ENCODE measurements at regions not wholly inside any gene's neighbourhood (a gene's known extent, or its start where the extent isn't known, plus 50 kb on each side); places are given as distances from the start of the nearest gene placed in this dataset.

GRCh38 chr2:53445383-53446070 lies 322.1 kb upstream of the CHAC2 start:
- H2BK120ac ChIP-seq (ENCODE audit: low read depth, low read length), result no peak overlapping the region
- no peak overlapping the region for H3K23ac ChIP-seq (ENCODE audit: low read depth, low read length, poor library complexity)
- H3K9me3 ChIP-seq (replicated peaks in 1 of 2; ENCODE audit: control insufficient read depth in 2 of 2, insufficient read depth in 1 of 2, low read depth in 1 of 2, low read length in 2 of 2), result no peaks in the 10 kb centered on the region
- no peak overlapping the region for H3K4me3 ChIP-seq (ENCODE audit: low read length in 2 of 2)
- no peak overlapping the region for H4K91ac ChIP-seq (ENCODE audit: low read depth, low read length, poor library complexity)
- no peak overlapping the region for H3K4ac ChIP-seq (ENCODE audit: low read length)
- no peaks in the 10 kb centered on the region for H3K4me1 ChIP-seq (ENCODE audit: control insufficient read depth in 2 of 2, insufficient read depth in 1 of 2, low read depth in 1 of 2, low read length in 2 of 2)
- H3K27me3 ChIP-seq (ENCODE audit: control insufficient read depth in 3 of 3, insufficient read depth in 3 of 3, low read depth in 1 of 3, low read length in 3 of 3), result no peaks in the 10 kb centered on the region
- WGBS, 2 donors (ENCODE audit: extremely low coverage in 2 of 2, insufficient read length in 2 of 2, insufficient replicate concordance in 1 of 2), result no CpG with 5 or more reads among the region's 7 CpGs
- H3K79me1 ChIP-seq (ENCODE audit: low read depth, low read length), result no peaks in the 10 kb centered on the region
- no peak overlapping the region for H3K27ac ChIP-seq (replicated peaks; ENCODE audit: low read length)
- H2AK5ac ChIP-seq (ENCODE audit: low read depth, low read length), result no peak overlapping the region
- H3K4me2 ChIP-seq (ENCODE audit: insufficient read depth, low read length, poor library complexity, severe bottlenecking), result no peak overlapping the region
- no peak overlapping the region for H3K18ac ChIP-seq (ENCODE audit: low read length)
- H2BK15ac ChIP-seq (ENCODE audit: low read length), result no peak overlapping the region
- H2BK5ac ChIP-seq (ENCODE audit: low read length), result no peak overlapping the region
- no peak overlapping the region for H3K14ac ChIP-seq (ENCODE audit: low read length)
- H3K36me3 ChIP-seq (replicated peaks in 1 of 2; ENCODE audit: control insufficient read depth in 2 of 2, insufficient read depth in 2 of 2, low read length in 2 of 2), result no peaks in the 10 kb centered on the region
- H2AFZ ChIP-seq (ENCODE audit: low read length), result no peak overlapping the region
- no peak overlapping the region for H2BK12ac ChIP-seq (ENCODE audit: low read length)
- DNase-seq (ENCODE audit: low spot score), result no peak
- no peak overlapping the region for H4K8ac ChIP-seq (ENCODE audit: low read depth, low read length)
- H3K9ac ChIP-seq (ENCODE audit: low read depth, low read length, poor library complexity), result no peak overlapping the region

GRCh38 chr2:53442783-53443182 lies 324.8 kb upstream of the CHAC2 start:
- H2BK120ac ChIP-seq (ENCODE audit: low read depth, low read length), result no peak overlapping the region

GRCh38 chr2:53442093-53442492 lies 325.5 kb upstream of the CHAC2 start:
- no peak for DNase-seq (ENCODE audit: low spot score)
- Histone ChIP-seq H3K9me3 (replicated peaks in 1 of 2; ENCODE audit: control insufficient read depth in 2 of 2, insufficient read depth in 1 of 2, low read depth in 1 of 2, low read length in 2 of 2) (no peaks in the 10 kb centered on the region), H2AFZ (ENCODE audit: low read length) (no peak overlapping the region)

More at GRCh38 chr2:53442783-53443182, 324.8 kb upstream of the CHAC2 start:
- no CpG with 5 or more reads among the region's 4 CpGs for WGBS, 2 donors (ENCODE audit: extremely low coverage in 2 of 2, insufficient read length in 2 of 2, insufficient replicate concordance in 1 of 2)
- no peak overlapping the region for H3K27ac ChIP-seq (replicated peaks; ENCODE audit: low read length)
- H2AK5ac ChIP-seq (ENCODE audit: low read depth, low read length), result no peak overlapping the region
- no peak overlapping the region for H3K14ac ChIP-seq (ENCODE audit: low read length)
- no peak overlapping the region for H4K8ac ChIP-seq (ENCODE audit: low read depth, low read length)
- no peaks in the 10 kb centered on the region for H3K79me1 ChIP-seq (ENCODE audit: low read depth, low read length)
- no peaks in the 10 kb centered on the region for H3K4me1 ChIP-seq (ENCODE audit: control insufficient read depth in 2 of 2, insufficient read depth in 1 of 2, low read depth in 1 of 2, low read length in 2 of 2)
- no peak overlapping the region for H2BK5ac ChIP-seq (ENCODE audit: low read length)
- no peak overlapping the region for H3K4me2 ChIP-seq (ENCODE audit: insufficient read depth, low read length, poor library complexity, severe bottlenecking)
- H2AFZ ChIP-seq (ENCODE audit: low read length), result no peak overlapping the region
- no peak overlapping the region for H3K18ac ChIP-seq (ENCODE audit: low read length)
- H3K4me3 ChIP-seq (ENCODE audit: low read length in 2 of 2), result no peak overlapping the region
- H4K91ac ChIP-seq (ENCODE audit: low read depth, low read length, poor library complexity), result no peak overlapping the region
- H3K23ac ChIP-seq (ENCODE audit: low read depth, low read length, poor library complexity), result no peak overlapping the region
- no peaks in the 10 kb centered on the region for H3K9me3 ChIP-seq (replicated peaks in 1 of 2; ENCODE audit: control insufficient read depth in 2 of 2, insufficient read depth in 1 of 2, low read depth in 1 of 2, low read length in 2 of 2)
- no peaks in the 10 kb centered on the region for H3K36me3 ChIP-seq (replicated peaks in 1 of 2; ENCODE audit: control insufficient read depth in 2 of 2, insufficient read depth in 2 of 2, low read length in 2 of 2)
- no peak overlapping the region for H2BK12ac ChIP-seq (ENCODE audit: low read length)
- no peak overlapping the region for H3K9ac ChIP-seq (ENCODE audit: low read depth, low read length, poor library complexity)
- no peak overlapping the region for H3K4ac ChIP-seq (ENCODE audit: low read length)
- DNase-seq (ENCODE audit: low spot score), result no peak
- no peaks in the 10 kb centered on the region for H3K27me3 ChIP-seq (ENCODE audit: control insufficient read depth in 3 of 3, insufficient read depth in 3 of 3, low read depth in 1 of 3, low read length in 3 of 3)
- no peak overlapping the region for H2BK15ac ChIP-seq (ENCODE audit: low read length)

GRCh38 chr2:53438692-53439091 lies 328.9 kb upstream of the CHAC2 start:
- H2AK5ac ChIP-seq (ENCODE audit: low read depth, low read length), result no peak overlapping the region
- DNase-seq (ENCODE audit: low spot score), result no peak
- H2BK12ac ChIP-seq (ENCODE audit: low read length), result no peak overlapping the region
- H3K4me1 ChIP-seq (ENCODE audit: control insufficient read depth in 2 of 2, insufficient read depth in 1 of 2, low read depth in 1 of 2, low read length in 2 of 2), result peaks cover 3 to 5% of the 10 kb centered on the region in 2 donors
- no peak overlapping the region for H3K9ac ChIP-seq (ENCODE audit: low read depth, low read length, poor library complexity)
- no peak overlapping the region for H3K18ac ChIP-seq (ENCODE audit: low read length)
- H4K8ac ChIP-seq (ENCODE audit: low read depth, low read length), result no peak overlapping the region
- H3K4ac ChIP-seq (ENCODE audit: low read length), result no peak overlapping the region
- H3K79me1 ChIP-seq (ENCODE audit: low read depth, low read length), result no peaks in the 10 kb centered on the region
- no peak overlapping the region for H2AFZ ChIP-seq (ENCODE audit: low read length)
- no peak overlapping the region for H3K4me2 ChIP-seq (ENCODE audit: insufficient read depth, low read length, poor library complexity, severe bottlenecking)
- H3K4me3 ChIP-seq (ENCODE audit: low read length in 2 of 2), result no peak overlapping the region
- H3K9me3 ChIP-seq (replicated peaks in 1 of 2; ENCODE audit: control insufficient read depth in 2 of 2, insufficient read depth in 1 of 2, low read depth in 1 of 2, low read length in 2 of 2), result no peaks in the 10 kb centered on the region
- H4K91ac ChIP-seq (ENCODE audit: low read depth, low read length, poor library complexity), result no peak overlapping the region
- H3K27ac ChIP-seq (replicated peaks; ENCODE audit: low read length), result no peak overlapping the region
- no peaks in the 10 kb centered on the region for H3K36me3 ChIP-seq (replicated peaks in 1 of 2; ENCODE audit: control insufficient read depth in 2 of 2, insufficient read depth in 2 of 2, low read length in 2 of 2)
- no peaks in the 10 kb centered on the region for H3K27me3 ChIP-seq (ENCODE audit: control insufficient read depth in 3 of 3, insufficient read depth in 3 of 3, low read depth in 1 of 3, low read length in 3 of 3)
- H3K14ac ChIP-seq (ENCODE audit: low read length), result no peak overlapping the region
- H2BK120ac ChIP-seq (ENCODE audit: low read depth, low read length), result no peak overlapping the region
- no peak overlapping the region for H2BK5ac ChIP-seq (ENCODE audit: low read length)
- no CpG with 5 or more reads among the region's 1 CpG for WGBS, 2 donors (ENCODE audit: extremely low coverage in 2 of 2, insufficient read length in 2 of 2, insufficient replicate concordance in 1 of 2)
- no peak overlapping the region for H3K23ac ChIP-seq (ENCODE audit: low read depth, low read length, poor library complexity)
- H2BK15ac ChIP-seq (ENCODE audit: low read length), result no peak overlapping the region

More at GRCh38 chr2:53442093-53442492, 325.5 kb upstream of the CHAC2 start:
- H4K8ac ChIP-seq (ENCODE audit: low read depth, low read length), result no peak overlapping the region
- H3K4me1 ChIP-seq (ENCODE audit: control insufficient read depth in 2 of 2, insufficient read depth in 1 of 2, low read depth in 1 of 2, low read length in 2 of 2), result peaks cover 2% of the 10 kb centered on the region in 2 donors
- H4K91ac ChIP-seq (ENCODE audit: low read depth, low read length, poor library complexity), result no peak overlapping the region
- no peak overlapping the region for H2BK5ac ChIP-seq (ENCODE audit: low read length)
- no peak overlapping the region for H3K23ac ChIP-seq (ENCODE audit: low read depth, low read length, poor library complexity)
- no peaks in the 10 kb centered on the region for H3K27me3 ChIP-seq (ENCODE audit: control insufficient read depth in 3 of 3, insufficient read depth in 3 of 3, low read depth in 1 of 3, low read length in 3 of 3)
- no peak overlapping the region for H3K4me3 ChIP-seq (ENCODE audit: low read length in 2 of 2)
- no peaks in the 10 kb centered on the region for H3K36me3 ChIP-seq (replicated peaks in 1 of 2; ENCODE audit: control insufficient read depth in 2 of 2, insufficient read depth in 2 of 2, low read length in 2 of 2)
- H3K79me1 ChIP-seq (ENCODE audit: low read depth, low read length), result no peaks in the 10 kb centered on the region
- H2BK12ac ChIP-seq (ENCODE audit: low read length), result no peak overlapping the region
- H3K4me2 ChIP-seq (ENCODE audit: insufficient read depth, low read length, poor library complexity, severe bottlenecking), result no peak overlapping the region
- no peak overlapping the region for H2BK15ac ChIP-seq (ENCODE audit: low read length)
- no peak overlapping the region for H2AK5ac ChIP-seq (ENCODE audit: low read depth, low read length)
- no peak overlapping the region for H3K27ac ChIP-seq (replicated peaks; ENCODE audit: low read length)
- H3K14ac ChIP-seq (ENCODE audit: low read length), result no peak overlapping the region
- no peak overlapping the region for H2BK120ac ChIP-seq (ENCODE audit: low read depth, low read length)
- H3K9ac ChIP-seq (ENCODE audit: low read depth, low read length, poor library complexity), result no peak overlapping the region
- no peak overlapping the region for H3K18ac ChIP-seq (ENCODE audit: low read length)
- H3K4ac ChIP-seq (ENCODE audit: low read length), result no peak overlapping the region

Measured in neuronal stem cell (in vitro differentiated cells).